ENCODE measurements at regions not wholly inside any gene's neighbourhood (a gene's known extent, or its start where the extent isn't known, plus 50 kb on each side); places are given as distances from the start of the nearest gene placed in this dataset.

- peak; percentile 81 for DNase-seq
Measured at GRCh38 chr7:21370283-21370982, 57.5 kb upstream of the SP4 start.

DNA sequence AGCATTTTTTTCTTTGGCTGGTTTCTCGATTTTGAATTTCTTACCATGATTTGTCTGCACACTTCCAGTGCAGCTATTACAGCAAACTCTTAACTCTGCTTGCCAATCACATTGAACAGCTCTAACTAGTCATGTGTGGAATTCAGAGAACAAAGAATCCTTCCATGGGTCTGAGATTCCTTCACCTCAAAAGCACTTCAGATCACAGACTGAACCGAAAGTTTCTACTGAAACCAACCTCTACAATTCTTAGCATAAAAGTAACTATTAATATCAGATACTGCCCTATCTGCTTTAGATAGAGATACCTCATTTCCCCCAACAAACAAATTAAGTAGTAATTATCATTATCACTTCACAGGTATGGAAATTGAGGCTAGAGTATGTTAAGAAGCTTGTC lies 56.5 kb upstream of the SP4 start:
- no peak for DNase-seq

DNA sequence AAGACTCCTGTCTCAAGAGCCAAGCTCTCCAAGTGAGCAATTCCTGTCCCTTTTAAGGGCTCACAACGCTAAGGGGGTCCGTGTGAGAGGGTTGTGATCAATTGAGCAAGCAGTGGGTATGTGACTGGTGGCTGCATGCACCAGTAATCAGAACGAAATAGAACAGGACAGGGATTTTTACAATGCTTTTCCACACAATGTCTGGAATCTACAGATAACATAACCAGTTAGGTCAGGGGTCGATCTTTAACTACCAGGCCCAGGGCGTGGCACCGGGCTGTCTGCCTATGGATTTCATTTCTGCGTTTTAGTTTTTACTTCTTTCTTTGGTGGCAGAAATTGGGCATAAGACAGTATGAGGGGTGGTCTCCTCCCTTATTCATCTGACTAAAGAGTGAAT lies 54.9 kb upstream of the SP4 start:
- no peak for DNase-seq

DNA sequence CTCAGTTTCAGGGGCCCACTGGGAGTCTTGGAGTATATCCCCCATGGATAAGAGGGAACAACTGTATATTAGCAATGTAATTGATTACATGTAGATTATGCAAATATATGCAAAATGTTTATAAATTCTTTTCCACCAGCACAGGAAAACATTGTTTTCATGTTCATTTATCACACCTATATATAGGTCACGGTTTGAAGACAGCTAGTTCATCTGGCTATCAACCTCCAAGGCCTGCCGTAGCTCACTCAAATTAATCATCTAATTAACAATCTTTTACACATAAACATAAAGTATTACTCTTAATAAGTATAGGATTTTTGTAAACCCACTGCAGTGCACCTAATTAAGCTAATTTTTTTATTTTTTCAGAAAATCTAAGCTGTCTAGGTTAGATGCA lies 53.7 kb upstream of the SP4 start:
- no peak for DNase-seq

DNA sequence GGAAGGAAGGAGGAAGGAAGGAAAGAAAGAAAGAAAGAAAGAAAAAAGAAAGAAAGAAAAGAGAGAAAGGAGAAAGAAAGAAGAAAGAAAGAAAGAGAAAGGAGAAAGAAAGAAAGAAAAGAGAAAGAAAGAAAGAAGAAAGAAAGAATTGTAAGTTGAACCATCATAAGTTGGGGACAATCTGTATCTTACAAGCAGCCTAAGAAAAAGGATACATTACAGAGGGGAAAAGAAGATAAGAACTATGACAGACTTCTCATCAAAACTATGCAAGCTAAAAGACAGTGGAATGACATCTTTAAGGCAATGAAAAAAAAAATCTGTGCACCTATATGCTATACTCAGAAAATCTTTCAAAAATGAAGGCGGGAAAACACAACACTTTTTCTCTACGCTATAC lies 50.3 kb upstream of the SP4 start:
- no peak for DNase-seq

Measured in NCI-H2029 (cell line).